ENCODE measurements at regions not wholly inside any gene's neighbourhood (a gene's known extent, or its start where the extent isn't known, plus 50 kb on each side); places are given as distances from the start of the nearest gene placed in this dataset.
"Not testable (repeated sequence)": the region's sequence is repeated elsewhere in the genome, so short reads cannot be mapped to it uniquely, and the experiment has no call there.

GRCh38 chr5:23996525-23996924 is 489.1 kb downstream of the PRDM9 start:
- no peaks in the 10 kb centered on the region for H3K9me3 Mint-ChIP-seq
- peaks cover 3% of the 10 kb centered on the region for H3K4me1 Mint-ChIP-seq
- H3K27me3 Mint-ChIP-seq (ENCODE audit: low read depth): no peaks in the 10 kb centered on the region
- TF ChIP-seq CTCF (IDR thresholded peaks at IDR 0.05; ENCODE audit: unreplicated experiment): no peak
- no peak overlapping the region for H3K27ac Mint-ChIP-seq
- H3K4me3 Mint-ChIP-seq: no peak overlapping the region
- H3K36me3 Mint-ChIP-seq: no peaks in the 10 kb centered on the region
- no peak for DNase-seq (ENCODE audit: low spot score in 2 of 2, unreplicated experiment in 2 of 2)

- no peak for DNase-seq (ENCODE audit: low spot score in 2 of 2, unreplicated experiment in 2 of 2)
- no peak for TF ChIP-seq CTCF (IDR thresholded peaks at IDR 0.05; ENCODE audit: unreplicated experiment)
- no peaks in the 10 kb centered on the region for H3K27me3 Mint-ChIP-seq (ENCODE audit: low read depth)
- H3K4me1 Mint-ChIP-seq: no peaks in the 10 kb centered on the region
- peaks cover 21% of the 10 kb centered on the region for H3K9me3 Mint-ChIP-seq
- H3K4me3 Mint-ChIP-seq: no peak overlapping the region
- no peaks in the 10 kb centered on the region for H3K36me3 Mint-ChIP-seq
- no peak overlapping the region for H3K27ac Mint-ChIP-seq
Observed at GRCh38 chr5:24005384-24005783, 498.0 kb downstream of the PRDM9 start.

GRCh38 chr5:24017710-24018109 is 510.3 kb downstream of the PRDM9 start:
- H3K4me3 Mint-ChIP-seq; DNase-seq (ENCODE audit: low spot score in 2 of 2, unreplicated experiment in 2 of 2); H3K36me3 Mint-ChIP-seq; H3K9me3 Mint-ChIP-seq; H3K27me3 Mint-ChIP-seq (ENCODE audit: low read depth); H3K4me1 Mint-ChIP-seq; H3K27ac Mint-ChIP-seq: not testable (repeated sequence)

- no peak for TF ChIP-seq CTCF (IDR thresholded peaks at IDR 0.05; ENCODE audit: unreplicated experiment)
- no peaks in the 10 kb centered on the region for H3K36me3 Mint-ChIP-seq
- H3K9me3 Mint-ChIP-seq: peaks cover 73% of the 10 kb centered on the region
- no peak overlapping the region for H3K4me3 Mint-ChIP-seq
- no peaks in the 10 kb centered on the region for H3K4me1 Mint-ChIP-seq
- DNase-seq (ENCODE audit: low spot score in 2 of 2, unreplicated experiment in 2 of 2): no peak
- no peak overlapping the region for H3K27ac Mint-ChIP-seq
- no peaks in the 10 kb centered on the region for H3K27me3 Mint-ChIP-seq (ENCODE audit: low read depth)
Observed at GRCh38 chr5:24026288-24026687, 518.9 kb downstream of the PRDM9 start.

GRCh38 chr5:24042688-24043087 is 535.3 kb downstream of the PRDM9 start:
- Mint-ChIP-seq H3K27me3 (ENCODE audit: low read depth) (no peaks in the 10 kb centered on the region), H3K4me3 (no peak overlapping the region), H3K27ac (no peak overlapping the region), H3K4me1 (no peaks in the 10 kb centered on the region), H3K36me3 (no peaks in the 10 kb centered on the region), H3K9me3 (peaks cover 5% of the 10 kb centered on the region)
- TF ChIP-seq CTCF (IDR thresholded peaks at IDR 0.05; ENCODE audit: unreplicated experiment): no peak
- no peak for DNase-seq (ENCODE audit: low spot score in 2 of 2, unreplicated experiment in 2 of 2)

GRCh38 chr5:24045046-24045445 is 537.6 kb downstream of the PRDM9 start:
- Mint-ChIP-seq H3K27ac (no peak overlapping the region), H3K9me3 (no peaks in the 10 kb centered on the region), H3K36me3 (no peaks in the 10 kb centered on the region), H3K27me3 (ENCODE audit: low read depth) (no peaks in the 10 kb centered on the region), H3K4me1 (no peaks in the 10 kb centered on the region), H3K4me3 (no peak overlapping the region)
- no peak for DNase-seq (ENCODE audit: low spot score in 2 of 2, unreplicated experiment in 2 of 2)
- no peak for TF ChIP-seq CTCF (IDR thresholded peaks at IDR 0.05; ENCODE audit: unreplicated experiment)

Measured in mesothelial cell of epicardium (in vitro differentiated cells).